Endothelial cell of umbilical vein (primary cell): ENCODE measurements at regions not wholly inside any gene's neighbourhood (a gene's known extent, or its start where the extent isn't known, plus 50 kb on each side); places are given as distances from the start of the nearest gene placed in this dataset.

Experiments used
- BruUV-seq: library from RNA; stranded (reverse); fragments of 400-500 nt; replicated peaks from 2 replicates; lab custom pipeline; 2021; lab: Mats Ljungman, UMichigan
- CTCF ChIA-PET: fragments of 300-600, 350-600 bp; sonication (Branson Sonifier 250); formaldehyde crosslinking; loops from one replicate; lab custom pipeline; 2021; ENCODE audit warnings: antibody characterized with exemption, inconsistent platforms; lab: Charles Lee
- POLR2A ChIA-PET: fragments of 300-600, 350-600 bp; sonication (Branson Sonifier 250); formaldehyde crosslinking; loops from one replicate; lab custom pipeline; 2021; ENCODE audit warnings: antibody characterized with exemption, inconsistent platforms; lab: Charles Lee
- DNase-seq: peaks from one replicate; pipeline ENCODE4 v3.0.0-alpha.2; 2011; ENCODE audit warnings: low read depth, low spot score
- FAIRE-seq: peaks from 2 replicates; lab custom pipeline; 2011; peaks lifted over from hg19 to GRCh38; lab: Jason Lieb, UNC
- H2AFZ ChIP-seq: 2 replicates; pipeline ENCODE4 v1.6.0; 2012; ENCODE audit warnings: low read depth, low read length, control low read depth, inconsistent platforms
- H3K27ac ChIP-seq: 2 replicates; pipeline ENCODE4 v1.5.1; 2011; ENCODE audit warnings: low read depth, mild to moderate bottlenecking, control low read depth, low read length, moderate library complexity; ENCODE audit not compliant: insufficient read depth
- H3K27me3 ChIP-seq, 2 experiments: 2 replicates each; pipeline versions ENCODE4 v1.6.0 to v1.6.1; 2011; ENCODE audit warnings: low read length in 2 of 2, mixed read lengths in 1 of 2; ENCODE audit not compliant: control insufficient read depth in 2 of 2, insufficient read depth in 2 of 2
- H3K36me3 ChIP-seq, 2 experiments: 2 replicates in 1 of 2; 3 replicates in 1 of 2; pipeline ENCODE4 v1.5.1; 2011; ENCODE audit warnings: low read length in 2 of 2, mild to moderate bottlenecking in 1 of 2, moderate library complexity in 1 of 2; ENCODE audit not compliant: control insufficient read depth in 2 of 2, insufficient read depth in 2 of 2; ENCODE audit errors: extremely low read depth in 1 of 2
- H3K4me1 ChIP-seq: 3 replicates; pipeline ENCODE4 v1.5.1; 2011; ENCODE audit warnings: mild to moderate bottlenecking, low read length; ENCODE audit not compliant: control insufficient read depth, insufficient read depth; ENCODE audit errors: extremely low read depth
- H3K4me2 ChIP-seq: 2 replicates; pipeline ENCODE4 v1.6.1; 2011; ENCODE audit warnings: low read length, control low read depth, mixed read lengths; ENCODE audit not compliant: insufficient read depth
- H3K4me3 ChIP-seq, 3 experiments: fragments of 200-600 bp in 1 of 3; sonication (generic), shearing (Covaris generic) in 1 of 3; replicated peaks in 1 of 3; 2 replicates each; pipeline ENCODE4 v1.5.1; 2011 to 2016; ENCODE audit warnings: control low read depth in 3 of 3, low read length in 3 of 3, mild to moderate bottlenecking in 2 of 3, inconsistent platforms in 1 of 3, low read depth in 1 of 3, moderate library complexity in 1 of 3; ENCODE audit not compliant: insufficient read depth in 1 of 3
- H3K79me2 ChIP-seq: 2 replicates; pipeline ENCODE4 v1.6.0; 2012; ENCODE audit warnings: low read length, inconsistent platforms; ENCODE audit not compliant: control insufficient read depth, insufficient read depth
- H3K9ac ChIP-seq: replicated peaks from 2 replicates; pipeline ENCODE3; 2011; ENCODE audit warnings: low read length, control low read depth; ENCODE audit not compliant: insufficient read depth; ENCODE audit errors: extremely low read depth
- H3K9me1 ChIP-seq: replicated peaks from 3 replicates; pipeline ENCODE4 v1.6.0; 2011; ENCODE audit warnings: mild to moderate bottlenecking, low read length; ENCODE audit not compliant: control insufficient read depth, insufficient read depth; ENCODE audit errors: extremely low read depth
- H3K9me3 ChIP-seq: replicated peaks from 2 replicates; pipeline ENCODE4 v1.5.1; 2012; ENCODE audit warnings: low read length, inconsistent platforms; ENCODE audit not compliant: control insufficient read depth, insufficient read depth
- H4K20me1 ChIP-seq: replicated peaks from 2 replicates; pipeline ENCODE3; 2011; ENCODE audit warnings: mild to moderate bottlenecking, low read length; ENCODE audit not compliant: control insufficient read depth, insufficient read depth; ENCODE audit errors: extremely low read depth
- EZH2 ChIP-seq: IDR thresholded peaks from 2 replicates; pipeline ENCODE4 v1.6.1; 2012; ENCODE audit warnings: borderline replicate concordance, low read depth, mild to moderate bottlenecking, moderate library complexity, low read length, inconsistent platforms; ENCODE audit not compliant: severe bottlenecking
- FOS ChIP-seq: IDR thresholded peaks from 2 replicates; pipeline ENCODE4 v1.6.1; 2011; ENCODE audit warnings: mild to moderate bottlenecking, low read length, moderate library complexity, borderline replicate concordance; ENCODE audit not compliant: insufficient read depth
- GATA2 ChIP-seq: IDR thresholded peaks from 2 replicates; pipeline ENCODE4 v1.7.0; 2011; ENCODE audit warnings: low read depth, mild to moderate bottlenecking, moderate library complexity, mixed read lengths, low read length; ENCODE audit not compliant: insufficient read length, insufficient read depth
- JUN ChIP-seq: IDR thresholded peaks from 2 replicates; pipeline ENCODE4 v1.6.1; 2011; ENCODE audit warnings: borderline replicate concordance, low read depth; ENCODE audit not compliant: insufficient read length, insufficient read depth
- MYC ChIP-seq: IDR thresholded peaks from one replicate; pipeline ENCODE4 v1.6.1; 2011; ENCODE audit warnings: mild to moderate bottlenecking, low read depth, low read length
- POLR2A ChIP-seq: IDR thresholded peaks from 2 replicates; pipeline ENCODE4 v1.6.1; 2012; ENCODE audit warnings: low read depth, mild to moderate bottlenecking, control low read depth, low read length
- POLR2AphosphoS5 ChIP-seq: IDR thresholded peaks from 2 replicates; pipeline ENCODE4 v1.6.1; 2012; ENCODE audit warnings: low read depth, mild to moderate bottlenecking, control low read depth, low read length, moderate library complexity; ENCODE audit not compliant: insufficient read depth
- dilution Hi-C: fragments of 300-500 bp; cut with MboI; formaldehyde crosslinking; loops from one replicate; pipeline ENCODE4 v1.15.0; 2019; ENCODE audit warnings: low sequenced_read_pairs; ENCODE audit not compliant: extremely low pct_ligation_motif_present
- intact Hi-C: fragments of 100-400 bp; cut with micrococcal nuclease; formaldehyde crosslinking; loops from one replicate; pipeline ENCODE4 v1.10.0; 2022
- TF ChIP-seq, protein P1 (sequence below), 2 donors: IDR thresholded peaks; 1 replicate in 1 of 2; 2 replicates in 1 of 2; pipeline ENCODE4 v1.5.1; 2011; ENCODE audit warnings: low read length in 2 of 2, mild to moderate bottlenecking in 2 of 2, moderate library complexity in 2 of 2, control low read depth in 1 of 2, inconsistent platforms in 1 of 2, low read depth in 1 of 2; ENCODE audit not compliant: insufficient read depth in 1 of 2; ENCODE audit errors: extremely low read depth in 1 of 2
- TF ChIP-seq, protein P2 (sequence below): IDR thresholded peaks from 2 replicates; pipeline ENCODE4 v1.6.1; 2011; ENCODE audit not compliant: insufficient read depth, insufficient read length

DNA sequence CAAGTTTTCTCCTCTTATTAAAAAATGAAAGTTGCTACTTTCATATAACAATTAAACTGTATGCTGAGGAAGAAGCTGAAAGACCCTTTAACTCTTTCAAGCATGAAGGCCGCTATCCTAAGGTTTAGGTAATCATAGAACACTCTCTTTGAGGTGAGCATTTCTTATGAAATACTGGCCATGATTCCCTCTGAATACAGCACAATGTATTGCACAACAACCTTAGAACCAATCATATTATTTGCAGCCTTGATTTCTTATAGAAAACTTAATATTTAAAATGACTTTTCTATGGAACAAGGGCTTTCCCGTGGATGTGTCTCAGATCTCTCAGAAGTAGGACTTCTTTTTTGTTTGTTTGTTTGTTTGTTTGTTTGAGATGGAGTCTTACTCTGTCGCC lies 333.4 kb upstream of the TEX13C start:
- ChIA-PET CTCF (no interaction called here), POLR2A (no interaction called here)
- no TSS peak for BruUV-seq
- no peaks in the 10 kb centered on the region for H3K27me3 ChIP-seq
- dilution Hi-C loops (no loop called here), intact Hi-C loops (no loop called here)
- H3K9ac ChIP-seq = no peak overlapping the region
- FAIRE-seq = no peak
- H3K4me2 ChIP-seq = no peak overlapping the region
- no peak for TF ChIP-seq POLR2A
- no peak for TF ChIP-seq EZH2
- TF ChIP-seq, protein P1, sequence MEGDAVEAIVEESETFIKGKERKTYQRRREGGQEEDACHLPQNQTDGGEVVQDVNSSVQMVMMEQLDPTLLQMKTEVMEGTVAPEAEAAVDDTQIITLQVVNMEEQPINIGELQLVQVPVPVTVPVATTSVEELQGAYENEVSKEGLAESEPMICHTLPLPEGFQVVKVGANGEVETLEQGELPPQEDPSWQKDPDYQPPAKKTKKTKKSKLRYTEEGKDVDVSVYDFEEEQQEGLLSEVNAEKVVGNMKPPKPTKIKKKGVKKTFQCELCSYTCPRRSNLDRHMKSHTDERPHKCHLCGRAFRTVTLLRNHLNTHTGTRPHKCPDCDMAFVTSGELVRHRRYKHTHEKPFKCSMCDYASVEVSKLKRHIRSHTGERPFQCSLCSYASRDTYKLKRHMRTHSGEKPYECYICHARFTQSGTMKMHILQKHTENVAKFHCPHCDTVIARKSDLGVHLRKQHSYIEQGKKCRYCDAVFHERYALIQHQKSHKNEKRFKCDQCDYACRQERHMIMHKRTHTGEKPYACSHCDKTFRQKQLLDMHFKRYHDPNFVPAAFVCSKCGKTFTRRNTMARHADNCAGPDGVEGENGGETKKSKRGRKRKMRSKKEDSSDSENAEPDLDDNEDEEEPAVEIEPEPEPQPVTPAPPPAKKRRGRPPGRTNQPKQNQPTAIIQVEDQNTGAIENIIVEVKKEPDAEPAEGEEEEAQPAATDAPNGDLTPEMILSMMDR (IDR thresholded peaks at IDR 0.05; ENCODE audit: extremely low read depth in 1 of 2, insufficient read depth in 1 of 2, low read depth in 1 of 2, low read length in 2 of 2) = no peak
- no peak for TF ChIP-seq FOS
- no peak for TF ChIP-seq POLR2AphosphoS5
- TF ChIP-seq, protein P2, sequence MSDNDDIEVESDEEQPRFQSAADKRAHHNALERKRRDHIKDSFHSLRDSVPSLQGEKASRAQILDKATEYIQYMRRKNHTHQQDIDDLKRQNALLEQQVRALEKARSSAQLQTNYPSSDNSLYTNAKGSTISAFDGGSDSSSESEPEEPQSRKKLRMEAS = no peak
- TF ChIP-seq MYC = no peak
- no peak for TF ChIP-seq JUN
- no peak for TF ChIP-seq GATA2
- H3K79me2 ChIP-seq = no peaks in the 10 kb centered on the region
- H3K4me3 ChIP-seq = no peak overlapping the region
- DNase-seq = no peak
- H3K9me1 ChIP-seq = no peaks in the 10 kb centered on the region
- H4K20me1 ChIP-seq = no peaks in the 10 kb centered on the region
- no peak overlapping the region for H3K27ac ChIP-seq
- H2AFZ ChIP-seq = no peak overlapping the region
- no peaks in the 10 kb centered on the region for H3K36me3 ChIP-seq
- no peaks in the 10 kb centered on the region for H3K4me1 ChIP-seq
- H3K9me3 ChIP-seq = no peaks in the 10 kb centered on the region
